WTC11 (cell line): ENCODE measurements at regions not wholly inside any gene's neighbourhood (a gene's known extent, or its start where the extent isn't known, plus 50 kb on each side); places are given as distances from the start of the nearest gene placed in this dataset.

Source experiments
- ATAC-seq: fragments of 200-7000 bp; cut with Tn5 transposase; 2 replicates; pipeline ENCODE4 v1.10.0; 2021; ENCODE audit warnings: mild to moderate bottlenecking, moderate library complexity
- CTCF ChIA-PET: fragments of 300-600 bp; sonication (Branson Sonifier 250); formaldehyde crosslinking; loops from one replicate; lab custom pipeline; 2021; ENCODE audit warnings: antibody characterized with exemption; lab: Charles Lee
- POLR2A ChIA-PET: fragments of 350-600 bp; sonication (Branson Sonifier 250); formaldehyde crosslinking; loops from one replicate; lab custom pipeline; 2021; ENCODE audit warnings: antibody characterized with exemption; lab: Charles Lee
- DNase-seq: peaks from one replicate; pipeline ENCODE4 v3.0.0; 2021; ENCODE audit warnings: low spot score
- H3K27ac Mint-ChIP-seq: 2 replicates; pipeline ENCODE4 v1.8.0; 2021; ENCODE audit warnings: mixed read lengths
- H3K27me3 Mint-ChIP-seq: 2 replicates; pipeline ENCODE4 v1.8.0; 2021; ENCODE audit warnings: low read depth, mild to moderate bottlenecking, moderate library complexity, mixed read lengths
- H3K36me3 Mint-ChIP-seq: 2 replicates; pipeline ENCODE4 v1.8.0; 2021; ENCODE audit warnings: mixed read lengths
- H3K4me1 Mint-ChIP-seq: 2 replicates; pipeline ENCODE4 v1.8.0; 2022; ENCODE audit warnings: mixed read lengths
- H3K4me3 Mint-ChIP-seq: 2 replicates; pipeline ENCODE4 v1.8.0; 2021; ENCODE audit warnings: mild to moderate bottlenecking, moderate library complexity, mixed read lengths
- H3K9me3 Mint-ChIP-seq: 2 replicates; pipeline ENCODE4 v1.8.0; 2021; ENCODE audit warnings: mixed read lengths
- ATF3 ChIP-seq: sonication (generic); formaldehyde crosslinking; conservative IDR thresholded peaks from 2 replicates; pipeline ENCODE4 v1.8.1; 2022; ENCODE audit warnings: mild to moderate bottlenecking, missing genetic modification reagents
- ATF6 ChIP-seq: sonication (generic); formaldehyde crosslinking; IDR thresholded peaks from 2 replicates; pipeline ENCODE4 v1.8.1; 2023; ENCODE audit warnings: mild to moderate bottlenecking, missing genetic modification reagents
- E2F1 ChIP-seq: sonication (generic); formaldehyde crosslinking; IDR thresholded peaks from 2 replicates; pipeline ENCODE4 v1.8.0; 2022; ENCODE audit warnings: mild to moderate bottlenecking, missing genetic modification reagents
- EMX1 ChIP-seq: fragments of 250-450 bp; sonication (Bioruptor Pico); IDR thresholded peaks from 2 replicates; pipeline ENCODE4 v1.8.0; 2021; ENCODE audit warnings: mild to moderate bottlenecking
- FOXP1 ChIP-seq: sonication (generic); formaldehyde crosslinking; IDR thresholded peaks from 2 replicates; pipeline ENCODE4 v1.8.0; 2022; ENCODE audit warnings: missing genetic modification reagents, mild to moderate bottlenecking, moderate library complexity, borderline replicate concordance
- HMGA2 ChIP-seq: fragments of 250-450 bp; sonication (Bioruptor Pico); IDR thresholded peaks from 2 replicates; pipeline ENCODE4 v1.4.0; 2021; ENCODE audit warnings: mild to moderate bottlenecking, moderate library complexity
- IRF1 ChIP-seq: sonication (generic); formaldehyde crosslinking; IDR thresholded peaks from 2 replicates; pipeline ENCODE4 v1.8.0; 2023; ENCODE audit warnings: missing genetic modification reagents
- JAZF1 ChIP-seq: fragments of 250-450 bp; sonication (Bioruptor Pico); IDR thresholded peaks from 2 replicates; pipeline ENCODE4 v1.9.0; 2021; ENCODE audit warnings: moderate library complexity, mild to moderate bottlenecking, inconsistent platforms
- MAX ChIP-seq: sonication (generic); formaldehyde crosslinking; IDR thresholded peaks from 2 replicates; pipeline ENCODE4 v1.8.0; 2022; ENCODE audit warnings: mild to moderate bottlenecking, missing genetic modification reagents
- MXD4 ChIP-seq: fragments of 250-450 bp; sonication (Bioruptor Pico); IDR thresholded peaks from 2 replicates; pipeline ENCODE4 v1.8.0; 2021; ENCODE audit warnings: mild to moderate bottlenecking, moderate library complexity, borderline replicate concordance
- NFATC4 ChIP-seq: fragments of 250-450 bp; sonication (Bioruptor Pico); IDR thresholded peaks from 2 replicates; pipeline ENCODE4 v1.9.0; 2021; ENCODE audit warnings: mild to moderate bottlenecking
- SMAD3 ChIP-seq: sonication (generic); formaldehyde crosslinking; IDR thresholded peaks from 2 replicates; pipeline ENCODE4 v1.8.0; 2022; ENCODE audit warnings: missing genetic modification reagents, mild to moderate bottlenecking, borderline replicate concordance
- SP1 ChIP-seq: sonication (generic); formaldehyde crosslinking; conservative IDR thresholded peaks from 2 replicates; pipeline ENCODE4 v1.8.1; 2022; ENCODE audit warnings: missing genetic modification reagents
- STAT6 ChIP-seq: sonication (generic); formaldehyde crosslinking; conservative IDR thresholded peaks from 2 replicates; pipeline ENCODE4 v1.8.1; 2023; ENCODE audit warnings: mild to moderate bottlenecking, low read depth, missing genetic modification reagents, moderate library complexity
- TCF7 ChIP-seq: sonication (generic); formaldehyde crosslinking; IDR thresholded peaks from 2 replicates; pipeline ENCODE4 v1.8.0; 2022; ENCODE audit warnings: mild to moderate bottlenecking, low read depth, missing genetic modification reagents, moderate library complexity
- TEAD4 ChIP-seq: sonication (generic); formaldehyde crosslinking; IDR thresholded peaks from 2 replicates; pipeline ENCODE4 v1.8.0; 2022; ENCODE audit warnings: mild to moderate bottlenecking, missing genetic modification reagents
- TP53 ChIP-seq: sonication (generic); formaldehyde crosslinking; IDR thresholded peaks from 2 replicates; pipeline ENCODE4 v1.8.1; 2023; ENCODE audit warnings: mild to moderate bottlenecking, missing genetic modification reagents
- USF2 ChIP-seq: sonication (generic); formaldehyde crosslinking; IDR thresholded peaks from 2 replicates; pipeline ENCODE4 v1.8.1; 2023; ENCODE audit warnings: mild to moderate bottlenecking, missing genetic modification reagents, moderate library complexity
- ZMAT4 ChIP-seq: fragments of 250-450 bp; sonication (Bioruptor Pico); IDR thresholded peaks from 2 replicates; pipeline ENCODE4 v1.9.0; 2021; ENCODE audit warnings: mild to moderate bottlenecking
- ZNF219 ChIP-seq: sonication (generic); formaldehyde crosslinking; IDR thresholded peaks from 2 replicates; pipeline ENCODE4 v1.8.0; 2023; ENCODE audit warnings: missing genetic modification reagents, mild to moderate bottlenecking, borderline replicate concordance
- ZNF263 ChIP-seq: sonication (generic); formaldehyde crosslinking; IDR thresholded peaks from 2 replicates; pipeline ENCODE4 v1.8.1; 2022; ENCODE audit warnings: low read depth, mild to moderate bottlenecking, moderate library complexity, missing genetic modification reagents
- ZNF396 ChIP-seq: fragments of 250-450 bp; sonication (Bioruptor Pico); IDR thresholded peaks from 2 replicates; pipeline ENCODE4 v1.8.0; 2021; ENCODE audit warnings: mild to moderate bottlenecking, moderate library complexity, borderline replicate concordance
- ZNF416 ChIP-seq: fragments of 250-450 bp; sonication (Bioruptor Pico); IDR thresholded peaks from 2 replicates; pipeline ENCODE4 v1.9.0; 2021; ENCODE audit warnings: mild to moderate bottlenecking, inconsistent platforms
- ZNF425 ChIP-seq: fragments of 250-450 bp; sonication (Bioruptor Pico); conservative IDR thresholded peaks from 2 replicates; pipeline ENCODE4 v1.9.0; 2021; ENCODE audit warnings: mild to moderate bottlenecking

GRCh38 chr4:153034681-153035080 lies 98.6 kb downstream of the FHDC1 start:
- ATAC-seq (no peak), DNase-seq (no peak)
- H3K4me3 Mint-ChIP-seq, result no peak overlapping the region
- peaks cover 17% of the 10 kb centered on the region; the same call in 1 of the 2 replicates for H3K9me3 Mint-ChIP-seq
- peaks cover 18% of the 10 kb centered on the region for H3K4me1 Mint-ChIP-seq
- TF ChIP-seq TCF7 (CRISPR knock-in tag), result no peak
- no peak for TF ChIP-seq SP1 (CRISPR knock-in tag)
- no peak for TF ChIP-seq TP53 (CRISPR knock-in tag)
- TF ChIP-seq EMX1 (CRISPR knock-in tag), result no peak
- TF ChIP-seq ZNF396 (CRISPR knock-in tag), result no peak
- no peak for TF ChIP-seq ZNF425 (CRISPR knock-in tag)
- no peak for TF ChIP-seq ZNF416
- no peak for TF ChIP-seq ZNF263
- TF ChIP-seq NFATC4, result no peak
- no peak for TF ChIP-seq IRF1
- TF ChIP-seq MAX, result no peak
- TF ChIP-seq TEAD4 (CRISPR knock-in tag), result no peak
- TF ChIP-seq FOXP1 (CRISPR knock-in tag), result no peak
- ChIA-PET CTCF (no interaction called here), POLR2A (no interaction called here)
- H3K36me3 Mint-ChIP-seq, result peaks cover 16% of the 10 kb centered on the region
- H3K27me3 Mint-ChIP-seq, result no peaks in the 10 kb centered on the region; the same call in 1 of the 2 replicates
- no peak overlapping the region for H3K27ac Mint-ChIP-seq

GRCh38 chr4:153036931-153037482 lies 100.9 kb downstream of the FHDC1 start:
- Mint-ChIP-seq H3K36me3 (peaks cover 22% of the 10 kb centered on the region), H3K4me3 (no peak overlapping the region), H3K4me1 (peaks cover 18% of the 10 kb centered on the region), H3K9me3 (peaks cover 25% of the 10 kb centered on the region), H3K27ac (no peak overlapping the region), H3K27me3 (no peaks in the 10 kb centered on the region)
- no peak for DNase-seq
- ChIA-PET POLR2A (no interaction called here), CTCF (no interaction called here)
- ATAC-seq, result no peak
- TF ChIP-seq ATF3 (CRISPR knock-in tag), result no peak
- no peak for TF ChIP-seq ZNF219
- no peak for TF ChIP-seq USF2
- TF ChIP-seq STAT6 (CRISPR knock-in tag), result no peak
- no peak for TF ChIP-seq MXD4 (CRISPR knock-in tag)
- no peak for TF ChIP-seq SP1 (CRISPR knock-in tag)
- TF ChIP-seq ZMAT4 (CRISPR knock-in tag), result no peak
- no peak for TF ChIP-seq HMGA2 (CRISPR knock-in tag)
- no peak for TF ChIP-seq SMAD3 (CRISPR knock-in tag)
- TF ChIP-seq E2F1 (CRISPR knock-in tag), result no peak
- no peak for TF ChIP-seq ATF6 (CRISPR knock-in tag)
- no peak for TF ChIP-seq JAZF1 (CRISPR knock-in tag)
